ENCODE measurements at regions not wholly inside any gene's neighbourhood (a gene's known extent, or its start where the extent isn't known, plus 50 kb on each side); places are given as distances from the start of the nearest gene placed in this dataset.

- no peak for DNase-seq
These were observed 538.7 kb upstream of the CDH4 start for GRCh38 chr20:60713396-60713795.

GRCh38 chr20:60715172-60715571 lies 536.9 kb upstream of the CDH4 start:
- no peak for DNase-seq

GRCh38 chr20:60718743-60719480 lies 533.1 kb upstream of the CDH4 start:
- DNase-seq: no peak

GRCh38 chr20:60725311-60725906 lies 526.7 kb upstream of the CDH4 start:
- no peak for DNase-seq

GRCh38 chr20:60727425-60727824 lies 524.6 kb upstream of the CDH4 start:
- DNase-seq: no peak

- DNase-seq: no peak
These were observed 523.4 kb upstream of the CDH4 start for GRCh38 chr20:60728705-60729104.

- no peak for DNase-seq
These were observed 522.7 kb upstream of the CDH4 start for GRCh38 chr20:60729135-60729900.

- no peak for DNase-seq
These were observed 519.7 kb upstream of the CDH4 start for GRCh38 chr20:60732322-60732721.

- no peak for DNase-seq
These were observed 504.0 kb upstream of the CDH4 start for GRCh38 chr20:60748086-60748485.

GRCh38 chr20:60749804-60750602 lies 502.1 kb upstream of the CDH4 start:
- DNase-seq: no peak

- no peak for DNase-seq
These were observed 501.2 kb upstream of the CDH4 start for GRCh38 chr20:60750909-60751308.

- no peak for DNase-seq
These were observed 500.2 kb upstream of the CDH4 start for GRCh38 chr20:60751826-60752225.

GRCh38 chr20:60752741-60753420 lies 499.2 kb upstream of the CDH4 start:
- no peak for DNase-seq

GRCh38 chr20:60754856-60755255 lies 497.2 kb upstream of the CDH4 start:
- no peak for DNase-seq

- no peak for DNase-seq
These were observed 492.4 kb upstream of the CDH4 start for GRCh38 chr20:60759651-60760050.

GRCh38 chr20:60760256-60761000 lies 491.6 kb upstream of the CDH4 start:
- no peak for DNase-seq

- DNase-seq: no peak
These were observed 491.0 kb upstream of the CDH4 start for GRCh38 chr20:60761056-60761455.

- no peak for DNase-seq
These were observed 489.7 kb upstream of the CDH4 start for GRCh38 chr20:60762386-60762785.

- no peak for DNase-seq
These were observed 487.7 kb upstream of the CDH4 start for GRCh38 chr20:60764328-60764727.

- DNase-seq: no peak
These were observed 487.3 kb upstream of the CDH4 start for GRCh38 chr20:60764771-60765170.

- no peak for DNase-seq
These were observed 486.1 kb upstream of the CDH4 start for GRCh38 chr20:60765821-60766403.

All from fibroblast of skin of abdomen (primary cell).